B cell (primary cell): ENCODE measurements at regions not wholly inside any gene's neighbourhood (a gene's known extent, or its start where the extent isn't known, plus 50 kb on each side); places are given as distances from the start of the nearest gene placed in this dataset.

ENCODE experiments used
- CTCF ChIP-seq: fragments of 200-600 bp; IDR thresholded peaks from one replicate; pipeline ENCODE4 v1.8.0; 2022; ENCODE audit warnings: antibody characterized with exemption, mild to moderate bottlenecking
- EZH2 ChIP-seq: IDR thresholded peaks from 2 replicates; pipeline ENCODE4 v1.6.1; 2012; ENCODE audit warnings: borderline replicate concordance, low read depth, mild to moderate bottlenecking, moderate library complexity, low read length; ENCODE audit not compliant: insufficient read depth, poor library complexity, severe bottlenecking

DNA sequence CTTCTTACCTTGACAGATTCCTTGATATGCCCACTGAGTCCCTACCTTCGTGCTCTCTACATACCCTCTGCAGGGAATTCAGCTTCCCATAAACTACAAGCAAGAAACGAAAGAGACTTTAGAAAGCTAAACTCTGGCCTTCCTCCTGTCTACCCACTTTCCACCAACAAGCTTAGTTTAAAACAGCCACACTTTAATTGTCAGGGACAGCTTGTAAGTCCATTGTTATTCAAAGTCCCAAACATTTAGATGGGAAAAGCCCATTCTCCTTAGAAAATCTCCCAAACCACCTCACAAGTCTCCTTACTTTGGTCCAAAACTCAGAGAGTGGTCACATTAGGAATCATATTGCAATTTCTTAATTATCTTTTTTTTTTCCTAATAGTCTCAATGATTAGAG is 2695.8 kb downstream of the PCDH9 start:
- no peak for TF ChIP-seq CTCF
- TF ChIP-seq EZH2: no peak
